Adrenal gland (tissue), 9 donors: ENCODE measurements at regions not wholly inside any gene's neighbourhood (a gene's known extent, or its start where the extent isn't known, plus 50 kb on each side); places are given as distances from the start of the nearest gene placed in this dataset.

ENCODE experiments used
- DNase-seq, 7 donors: peaks; one replicate each; pipeline ENCODE4 v3.0.0-alpha.2; 2019 to 2020
- H3K27ac ChIP-seq, 5 donors: fragments of 200-600 bp; sonication (generic) in 4 of 5; 1 replicate in 3 of 5; 2 replicates in 2 of 5; pipeline versions ENCODE4 v1.5.1 to v1.8.0; 2016 to 2020; ENCODE audit warnings: mild to moderate bottlenecking in 1 of 5
- H3K27me3 ChIP-seq: fragments of 200-600 bp; 2 replicates; pipeline ENCODE4 v1.8.0; 2021
- H3K36me3 ChIP-seq, 2 donors: fragments of 200-600 bp; replicated peaks in 1 of 2; 1 replicate in 1 of 2; 2 replicates in 1 of 2; pipeline versions ENCODE4 v1.5.1 to v1.8.0; 2018 to 2022
- H3K4me1 ChIP-seq, 2 donors: fragments of 200-600 bp; replicated peaks in 1 of 2; 1 replicate in 1 of 2; 2 replicates in 1 of 2; pipeline versions ENCODE4 v1.5.1 to v1.8.0; 2018 to 2021
- H3K4me3 ChIP-seq, 4 donors: fragments of 200-600 bp; sonication (generic) in 3 of 4; one replicate each; pipeline ENCODE4 v1.5.1; 2016 to 2018
- H3K9me3 ChIP-seq, 3 donors: fragments of 200-600 bp; sonication (generic) in 1 of 3; replicated peaks in 1 of 3; 1 replicate in 2 of 3; 2 replicates in 1 of 3; pipeline versions ENCODE4 v1.5.1 to v1.8.0; 2016 to 2021
- CTCF ChIP-seq, 6 experiments: fragments of 450-650 bp in 4 of 6; fragments of 200-600 bp in 2 of 6; sonication (generic) in 1 of 6; IDR thresholded peaks; 1 replicate in 5 of 6; 2 replicates in 1 of 6; pipeline versions ENCODE4 v1.5.1 to v1.8.0; 2016 to 2021; ENCODE audit warnings: antibody characterized with exemption in 6 of 6, mild to moderate bottlenecking in 2 of 6, moderate library complexity in 1 of 6
- POLR2A ChIP-seq, 2 donors: fragments of 450-650 bp; IDR thresholded peaks; one replicate each; pipeline ENCODE4 v1.6.1; 2017; ENCODE audit warnings: antibody characterized with exemption in 2 of 2, mild to moderate bottlenecking in 2 of 2, moderate library complexity in 1 of 2
- WGBS, 4 donors: extraction: QIAGEN DNeasy Blood & Tissue Kit in 2 of 4; methylation state at CpG; one replicate each; pipeline versions ENCODE4 v1.1.5 to v1.1.7; 2013 to 2017; 5-methylcytosine and 5-hydroxymethylcytosine counted together
- intact Hi-C, 2 donors: fragments of 100-400 bp; cut with DNase I; formaldehyde crosslinking; loops; one replicate each; pipeline versions ENCODE4 v1.14.1 to v1.15.0; 2022 to 2023
- donor health status: healthy with polysubstance abuse.
- donor health status: Bipolar disorder and iron deficiency.
- donor health status: DM: yes; HTN: yes; CAD: no.
- donor health status: DM: no; HTN: no; CAD: no.
- donor health status: DM: no; HTN: no; CAD: no.

- Histone ChIP-seq H3K27me3 (no peaks in the 10 kb centered on the region), H3K4me1 (no peaks in the 10 kb centered on the region), H3K36me3 (no peaks in the 10 kb centered on the region), H3K4me3 (no peak overlapping the region), H3K27ac (no peak overlapping the region), H3K9me3 (no peaks in the 10 kb centered on the region)
- intact Hi-C loops: no loop called here
- TF ChIP-seq POLR2A (IDR thresholded peaks at IDR 0.05) (no peak), CTCF (IDR thresholded peaks at IDR 0.05) (no peak)
- no peak for DNase-seq
- WGBS, 4 donors: 76 to 88% (median 83%) methylated on average over 4 of the region's 4 CpGs
Measured at GRCh38 chr11:57935402-57936049, 88.2 kb upstream of the OR9Q1 start.

- WGBS, 4 donors: 45 to 60% (median 50%) methylated on average over 1 of the region's 1 CpG
- no peak for DNase-seq
- Histone ChIP-seq H3K9me3 (no peaks in the 10 kb centered on the region), H3K36me3 (no peaks in the 10 kb centered on the region), H3K4me1 (no peaks in the 10 kb centered on the region), H3K27ac (no peak overlapping the region), H3K27me3 (no peaks in the 10 kb centered on the region), H3K4me3 (no peak overlapping the region)
- intact Hi-C loops: no loop called here
- TF ChIP-seq CTCF (IDR thresholded peaks at IDR 0.05): no peak
- TF ChIP-seq POLR2A (IDR thresholded peaks at IDR 0.05): no peak
Measured at GRCh38 chr11:57936050-57936418, 87.6 kb upstream of the OR9Q1 start.

GRCh38 chr11:57937431-57937830 is 86.2 kb upstream of the OR9Q1 start:
- WGBS, 4 donors: 51 to 59% (median 55%) methylated on average over 3 of the region's 3 CpGs
- no peaks in the 10 kb centered on the region for H3K36me3 ChIP-seq
- no peak overlapping the region for H3K27ac ChIP-seq
- H3K4me3 ChIP-seq: no peak overlapping the region
- TF ChIP-seq CTCF (IDR thresholded peaks at IDR 0.05) (no peak), POLR2A (IDR thresholded peaks at IDR 0.05) (no peak)
- DNase-seq: no peak
- intact Hi-C loops: no loop called here
- no peaks in the 10 kb centered on the region for H3K9me3 ChIP-seq
- no peaks in the 10 kb centered on the region for H3K27me3 ChIP-seq
- no peaks in the 10 kb centered on the region for H3K4me1 ChIP-seq

- Histone ChIP-seq H3K36me3 (no peaks in the 10 kb centered on the region), H3K27me3 (no peaks in the 10 kb centered on the region), H3K27ac (no peak overlapping the region), H3K4me1 (no peaks in the 10 kb centered on the region), H3K4me3 (no peak overlapping the region), H3K9me3 (no peaks in the 10 kb centered on the region)
- DNase-seq: no peak
- intact Hi-C loops: no loop called here
- TF ChIP-seq CTCF (IDR thresholded peaks at IDR 0.05) (no peak), POLR2A (IDR thresholded peaks at IDR 0.05) (no peak)
- 39 to 55% (median 47%) methylated on average over 3 of the region's 3 CpGs for WGBS, 4 donors
Measured at GRCh38 chr11:57938351-57938750, 85.3 kb upstream of the OR9Q1 start.
